Brain microvascular endothelial cell (primary cell): ENCODE measurements at regions not wholly inside any gene's neighbourhood (a gene's known extent, or its start where the extent isn't known, plus 50 kb on each side); places are given as distances from the start of the nearest gene placed in this dataset.

Source experiments
- DNase-seq: peaks from one replicate; pipeline ENCODE4 v3.0.0-alpha.2; 2020
- H3K27ac ChIP-seq: fragments of 250-450 bp; sonication (Bioruptor Pico); 2 replicates; pipeline ENCODE4 v1.5.1; 2020; ENCODE audit warnings: mild to moderate bottlenecking, moderate library complexity
- H3K27me3 ChIP-seq: fragments of 250-450 bp; sonication (Bioruptor Pico); replicated peaks from 2 replicates; pipeline ENCODE4 v1.5.1; 2020; ENCODE audit warnings: mild to moderate bottlenecking
- H3K36me3 ChIP-seq: fragments of 250-450 bp; sonication (Bioruptor Pico); replicated peaks from 2 replicates; pipeline ENCODE4 v1.5.1; 2020; ENCODE audit warnings: mild to moderate bottlenecking
- H3K4me3 ChIP-seq: 2 replicates; pipeline ENCODE4 v1.5.1; 2011; ENCODE audit warnings: low read depth, mild to moderate bottlenecking, control low read depth, low read length, moderate library complexity
- CTCF ChIP-seq: IDR thresholded peaks from 2 replicates; pipeline ENCODE4 v1.5.1; 2011; ENCODE audit warnings: low read depth, mild to moderate bottlenecking, moderate library complexity, low read length, control low read depth, inconsistent platforms; ENCODE audit errors: missing control alignments
- in situ Hi-C: cut with HindIII; loops from 2 replicates; pipeline ENCODE4 v1.10.0; 2017; ENCODE audit warnings: low sequenced_read_pairs, low pct_ligation_motif_present

GRCh38 chr6:141402489-141402888 is 730.2 kb upstream of the GJE1 start:
- Histone ChIP-seq H3K4me3 (no peak overlapping the region), H3K27ac (no peak overlapping the region), H3K36me3 (no peaks in the 10 kb centered on the region), H3K27me3 (no peaks in the 10 kb centered on the region)
- in situ Hi-C loops, result no loop called here
- no peak for DNase-seq
- no peak for TF ChIP-seq CTCF

GRCh38 chr6:141401851-141402250 is 730.9 kb upstream of the GJE1 start:
- no peak for DNase-seq
- Histone ChIP-seq H3K27ac (no peak overlapping the region), H3K27me3 (no peaks in the 10 kb centered on the region), H3K4me3 (no peak overlapping the region), H3K36me3 (no peaks in the 10 kb centered on the region)
- in situ Hi-C loops, result no loop called here
- TF ChIP-seq CTCF, result no peak

- no peaks in the 10 kb centered on the region for H3K36me3 ChIP-seq
- no peaks in the 10 kb centered on the region for H3K27me3 ChIP-seq
- no peak overlapping the region for H3K27ac ChIP-seq
- in situ Hi-C loops, result no loop called here
- no peak for TF ChIP-seq CTCF
- no peak overlapping the region for H3K4me3 ChIP-seq
- no peak for DNase-seq
Observed at GRCh38 chr6:141401168-141401567, 731.6 kb upstream of the GJE1 start.

GRCh38 chr6:141398949-141399348 is 733.8 kb upstream of the GJE1 start:
- H3K4me3 ChIP-seq, result no peak overlapping the region
- no peak overlapping the region for H3K27ac ChIP-seq
- H3K27me3 ChIP-seq, result no peaks in the 10 kb centered on the region
- no peak for TF ChIP-seq CTCF
- in situ Hi-C loops, result no loop called here
- no peak for DNase-seq
- H3K36me3 ChIP-seq, result no peaks in the 10 kb centered on the region

GRCh38 chr6:141395443-141396008 is 737.2 kb upstream of the GJE1 start:
- in situ Hi-C loops, result no loop called here
- Histone ChIP-seq H3K36me3 (no peaks in the 10 kb centered on the region), H3K27me3 (no peaks in the 10 kb centered on the region), H3K4me3 (no peak overlapping the region), H3K27ac (no peak overlapping the region)
- no peak for TF ChIP-seq CTCF
- no peak for DNase-seq

GRCh38 chr6:141394565-141395051 is 738.1 kb upstream of the GJE1 start:
- no peak overlapping the region for H3K27ac ChIP-seq
- H3K36me3 ChIP-seq, result no peaks in the 10 kb centered on the region
- DNase-seq, result no peak
- in situ Hi-C loops, result no loop called here
- TF ChIP-seq CTCF, result no peak
- H3K27me3 ChIP-seq, result no peaks in the 10 kb centered on the region
- no peak overlapping the region for H3K4me3 ChIP-seq
